ENCODE measurements at regions not wholly inside any gene's neighbourhood (a gene's known extent, or its start where the extent isn't known, plus 50 kb on each side); places are given as distances from the start of the nearest gene placed in this dataset.

GRCh38 chr2:59920307-59920706, 633.1 kb downstream of the BCL11A start (continued):
- TF ChIP-seq, protein P1, sequence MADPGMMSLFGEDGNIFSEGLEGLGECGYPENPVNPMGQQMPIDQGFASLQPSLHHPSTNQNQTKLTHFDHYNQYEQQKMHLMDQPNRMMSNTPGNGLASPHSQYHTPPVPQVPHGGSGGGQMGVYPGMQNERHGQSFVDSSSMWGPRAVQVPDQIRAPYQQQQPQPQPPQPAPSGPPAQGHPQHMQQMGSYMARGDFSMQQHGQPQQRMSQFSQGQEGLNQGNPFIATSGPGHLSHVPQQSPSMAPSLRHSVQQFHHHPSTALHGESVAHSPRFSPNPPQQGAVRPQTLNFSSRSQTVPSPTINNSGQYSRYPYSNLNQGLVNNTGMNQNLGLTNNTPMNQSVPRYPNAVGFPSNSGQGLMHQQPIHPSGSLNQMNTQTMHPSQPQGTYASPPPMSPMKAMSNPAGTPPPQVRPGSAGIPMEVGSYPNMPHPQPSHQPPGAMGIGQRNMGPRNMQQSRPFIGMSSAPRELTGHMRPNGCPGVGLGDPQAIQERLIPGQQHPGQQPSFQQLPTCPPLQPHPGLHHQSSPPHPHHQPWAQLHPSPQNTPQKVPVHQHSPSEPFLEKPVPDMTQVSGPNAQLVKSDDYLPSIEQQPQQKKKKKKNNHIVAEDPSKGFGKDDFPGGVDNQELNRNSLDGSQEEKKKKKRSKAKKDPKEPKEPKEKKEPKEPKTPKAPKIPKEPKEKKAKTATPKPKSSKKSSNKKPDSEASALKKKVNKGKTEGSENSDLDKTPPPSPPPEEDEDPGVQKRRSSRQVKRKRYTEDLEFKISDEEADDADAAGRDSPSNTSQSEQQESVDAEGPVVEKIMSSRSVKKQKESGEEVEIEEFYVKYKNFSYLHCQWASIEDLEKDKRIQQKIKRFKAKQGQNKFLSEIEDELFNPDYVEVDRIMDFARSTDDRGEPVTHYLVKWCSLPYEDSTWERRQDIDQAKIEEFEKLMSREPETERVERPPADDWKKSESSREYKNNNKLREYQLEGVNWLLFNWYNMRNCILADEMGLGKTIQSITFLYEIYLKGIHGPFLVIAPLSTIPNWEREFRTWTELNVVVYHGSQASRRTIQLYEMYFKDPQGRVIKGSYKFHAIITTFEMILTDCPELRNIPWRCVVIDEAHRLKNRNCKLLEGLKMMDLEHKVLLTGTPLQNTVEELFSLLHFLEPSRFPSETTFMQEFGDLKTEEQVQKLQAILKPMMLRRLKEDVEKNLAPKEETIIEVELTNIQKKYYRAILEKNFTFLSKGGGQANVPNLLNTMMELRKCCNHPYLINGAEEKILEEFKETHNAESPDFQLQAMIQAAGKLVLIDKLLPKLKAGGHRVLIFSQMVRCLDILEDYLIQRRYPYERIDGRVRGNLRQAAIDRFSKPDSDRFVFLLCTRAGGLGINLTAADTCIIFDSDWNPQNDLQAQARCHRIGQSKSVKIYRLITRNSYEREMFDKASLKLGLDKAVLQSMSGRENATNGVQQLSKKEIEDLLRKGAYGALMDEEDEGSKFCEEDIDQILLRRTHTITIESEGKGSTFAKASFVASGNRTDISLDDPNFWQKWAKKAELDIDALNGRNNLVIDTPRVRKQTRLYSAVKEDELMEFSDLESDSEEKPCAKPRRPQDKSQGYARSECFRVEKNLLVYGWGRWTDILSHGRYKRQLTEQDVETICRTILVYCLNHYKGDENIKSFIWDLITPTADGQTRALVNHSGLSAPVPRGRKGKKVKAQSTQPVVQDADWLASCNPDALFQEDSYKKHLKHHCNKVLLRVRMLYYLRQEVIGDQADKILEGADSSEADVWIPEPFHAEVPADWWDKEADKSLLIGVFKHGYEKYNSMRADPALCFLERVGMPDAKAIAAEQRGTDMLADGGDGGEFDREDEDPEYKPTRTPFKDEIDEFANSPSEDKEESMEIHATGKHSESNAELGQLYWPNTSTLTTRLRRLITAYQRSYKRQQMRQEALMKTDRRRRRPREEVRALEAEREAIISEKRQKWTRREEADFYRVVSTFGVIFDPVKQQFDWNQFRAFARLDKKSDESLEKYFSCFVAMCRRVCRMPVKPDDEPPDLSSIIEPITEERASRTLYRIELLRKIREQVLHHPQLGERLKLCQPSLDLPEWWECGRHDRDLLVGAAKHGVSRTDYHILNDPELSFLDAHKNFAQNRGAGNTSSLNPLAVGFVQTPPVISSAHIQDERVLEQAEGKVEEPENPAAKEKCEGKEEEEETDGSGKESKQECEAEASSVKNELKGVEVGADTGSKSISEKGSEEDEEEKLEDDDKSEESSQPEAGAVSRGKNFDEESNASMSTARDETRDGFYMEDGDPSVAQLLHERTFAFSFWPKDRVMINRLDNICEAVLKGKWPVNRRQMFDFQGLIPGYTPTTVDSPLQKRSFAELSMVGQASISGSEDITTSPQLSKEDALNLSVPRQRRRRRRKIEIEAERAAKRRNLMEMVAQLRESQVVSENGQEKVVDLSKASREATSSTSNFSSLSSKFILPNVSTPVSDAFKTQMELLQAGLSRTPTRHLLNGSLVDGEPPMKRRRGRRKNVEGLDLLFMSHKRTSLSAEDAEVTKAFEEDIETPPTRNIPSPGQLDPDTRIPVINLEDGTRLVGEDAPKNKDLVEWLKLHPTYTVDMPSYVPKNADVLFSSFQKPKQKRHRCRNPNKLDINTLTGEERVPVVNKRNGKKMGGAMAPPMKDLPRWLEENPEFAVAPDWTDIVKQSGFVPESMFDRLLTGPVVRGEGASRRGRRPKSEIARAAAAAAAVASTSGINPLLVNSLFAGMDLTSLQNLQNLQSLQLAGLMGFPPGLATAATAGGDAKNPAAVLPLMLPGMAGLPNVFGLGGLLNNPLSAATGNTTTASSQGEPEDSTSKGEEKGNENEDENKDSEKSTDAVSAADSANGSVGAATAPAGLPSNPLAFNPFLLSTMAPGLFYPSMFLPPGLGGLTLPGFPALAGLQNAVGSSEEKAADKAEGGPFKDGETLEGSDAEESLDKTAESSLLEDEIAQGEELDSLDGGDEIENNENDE (IDR thresholded peaks at IDR 0.05; ENCODE audit: insufficient replicate concordance, low read length) = no peak
- TF ChIP-seq POU5F1 (IDR thresholded peaks at IDR 0.05; ENCODE audit: low read depth, low read length) (no peak), CTBP2 (IDR thresholded peaks at IDR 0.05; ENCODE audit: borderline replicate concordance, insufficient read depth, insufficient read length, low read length) (no peak), CBX5 (IDR thresholded peaks at IDR 0.05; ENCODE audit: low read depth, low read length) (no peak), RBBP5 (IDR thresholded peaks at IDR 0.05; ENCODE audit: borderline replicate concordance, low read depth, low read length) (no peak), RAD21 (IDR thresholded peaks at IDR 0.05 in 1 of 2, conservative IDR thresholded peaks at IDR 0.05 in 1 of 2; ENCODE audit: low read depth in 2 of 2, low read length in 2 of 2) (no peak), RFX5 (IDR thresholded peaks at IDR 0.05; ENCODE audit: borderline replicate concordance, low read depth, low read length) (no peak), JUND (IDR thresholded peaks at IDR 0.05; ENCODE audit: low read length) (no peak), SRF (IDR thresholded peaks at IDR 0.05; ENCODE audit: low read depth, low read length) (no peak)
